ENCODE measurements at regions not wholly inside any gene's neighbourhood (a gene's known extent, or its start where the extent isn't known, plus 50 kb on each side); places are given as distances from the start of the nearest gene placed in this dataset.

DNA sequence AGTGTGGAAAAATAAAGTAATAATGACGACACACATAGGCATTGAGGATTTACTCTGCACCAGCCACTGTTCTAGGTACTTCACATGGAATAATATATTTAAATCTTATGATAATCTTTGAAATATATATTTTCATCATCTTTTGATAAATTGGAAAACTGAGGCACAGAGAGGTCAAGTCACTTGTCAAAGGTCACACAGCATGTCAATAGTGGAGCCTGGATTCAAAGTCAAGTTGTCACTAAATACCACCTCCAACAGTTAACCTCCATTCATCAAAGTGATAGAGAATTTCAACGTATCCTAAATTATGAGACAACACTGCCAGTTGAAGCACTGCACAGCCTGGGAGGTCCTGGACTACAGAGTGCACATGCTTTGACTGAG, 121.7 kb downstream of the IRX5 start:
- TF ChIP-seq, protein P1, sequence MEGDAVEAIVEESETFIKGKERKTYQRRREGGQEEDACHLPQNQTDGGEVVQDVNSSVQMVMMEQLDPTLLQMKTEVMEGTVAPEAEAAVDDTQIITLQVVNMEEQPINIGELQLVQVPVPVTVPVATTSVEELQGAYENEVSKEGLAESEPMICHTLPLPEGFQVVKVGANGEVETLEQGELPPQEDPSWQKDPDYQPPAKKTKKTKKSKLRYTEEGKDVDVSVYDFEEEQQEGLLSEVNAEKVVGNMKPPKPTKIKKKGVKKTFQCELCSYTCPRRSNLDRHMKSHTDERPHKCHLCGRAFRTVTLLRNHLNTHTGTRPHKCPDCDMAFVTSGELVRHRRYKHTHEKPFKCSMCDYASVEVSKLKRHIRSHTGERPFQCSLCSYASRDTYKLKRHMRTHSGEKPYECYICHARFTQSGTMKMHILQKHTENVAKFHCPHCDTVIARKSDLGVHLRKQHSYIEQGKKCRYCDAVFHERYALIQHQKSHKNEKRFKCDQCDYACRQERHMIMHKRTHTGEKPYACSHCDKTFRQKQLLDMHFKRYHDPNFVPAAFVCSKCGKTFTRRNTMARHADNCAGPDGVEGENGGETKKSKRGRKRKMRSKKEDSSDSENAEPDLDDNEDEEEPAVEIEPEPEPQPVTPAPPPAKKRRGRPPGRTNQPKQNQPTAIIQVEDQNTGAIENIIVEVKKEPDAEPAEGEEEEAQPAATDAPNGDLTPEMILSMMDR (conservative IDR thresholded peaks at IDR 0.05; ENCODE audit: low read length), result no peak
- no peak for TF ChIP-seq EZH2phosphoT487 (IDR thresholded peaks at IDR 0.05; ENCODE audit: borderline replicate concordance)

All from Loucy (cell line).